HEK293 (cell line): ENCODE measurements at regions not wholly inside any gene's neighbourhood (a gene's known extent, or its start where the extent isn't known, plus 50 kb on each side); places are given as distances from the start of the nearest gene placed in this dataset.

ENCODE experiments used
- CTCF ChIA-PET: fragments of 350-600 bp; formaldehyde crosslinking; extraction: SDS; loops from one replicate; lab custom pipeline; 2021; ENCODE audit warnings: antibody characterized with exemption; lab: Yijun Ruan, JAX
- POLR2A ChIA-PET: fragments of 300-600 bp; formaldehyde crosslinking; extraction: SDS; loops from one replicate; lab custom pipeline; 2020; ENCODE audit warnings: antibody characterized with exemption, inconsistent platforms; lab: Yijun Ruan, JAX
- H3K27ac ChIP-seq: fragments of 200-500 bp; sonication (Bioruptor generic); 2 replicates; pipeline ENCODE4 v1.5.1; 2014; ENCODE audit warnings: low read depth, low read length, control low read depth, inconsistent platforms; ENCODE audit errors: extremely low read depth
- H3K36me3 ChIP-seq, 2 experiments: fragments of 200-500 bp in 1 of 2; sonication (Bioruptor generic) in 1 of 2; 1 replicate in 1 of 2; 2 replicates in 1 of 2; pipeline ENCODE4 v1.5.1; 2014 to 2017; ENCODE audit warnings: inconsistent platforms in 2 of 2, low read length in 2 of 2; ENCODE audit not compliant: control insufficient read depth in 2 of 2, insufficient read depth in 1 of 2
- H3K4me1 ChIP-seq: fragments of 200-500 bp; sonication (Bioruptor generic); 2 replicates; pipeline ENCODE4 v1.5.1; 2014; ENCODE audit warnings: mild to moderate bottlenecking, low read length, inconsistent platforms; ENCODE audit not compliant: control insufficient read depth, insufficient read depth
- H3K4me3 ChIP-seq: 2 replicates; pipeline ENCODE4 v1.5.1; 2011; ENCODE audit warnings: low read depth, mild to moderate bottlenecking, control low read depth, low read length, moderate library complexity
- H3K9me3 ChIP-seq: fragments of 200-500 bp; sonication (Bioruptor generic); 2 replicates; pipeline ENCODE4 v1.5.1; 2014; ENCODE audit warnings: low read depth, low read length, inconsistent platforms; ENCODE audit not compliant: control insufficient read depth, insufficient read depth
- BCL11B ChIP-seq: fragments of 450-650 bp; formaldehyde crosslinking; IDR thresholded peaks from 2 replicates; pipeline ENCODE4 v1.5.1; 2016; ENCODE audit warnings: low read depth, missing biosample characterization, missing genetic modification characterization
- FEZF1 ChIP-seq: fragments of 450-650 bp; formaldehyde crosslinking; IDR thresholded peaks from 2 replicates; pipeline ENCODE4 v1.5.1; 2016; ENCODE audit warnings: missing biosample characterization, missing genetic modification characterization
- GLIS1 ChIP-seq: fragments of 450-650 bp; formaldehyde crosslinking; IDR thresholded peaks from 2 replicates; pipeline ENCODE4 v1.5.1; 2016; ENCODE audit warnings: missing biosample characterization, missing genetic modification characterization
- TSHZ1 ChIP-seq: fragments of 450-650 bp; formaldehyde crosslinking; IDR thresholded peaks from 2 replicates; pipeline ENCODE4 v1.5.1; 2016; ENCODE audit warnings: missing biosample characterization, missing genetic modification characterization, borderline replicate concordance
- ZBTB17 ChIP-seq: fragments of 450-650 bp; formaldehyde crosslinking; IDR thresholded peaks from 2 replicates; pipeline ENCODE4 v1.5.1; 2016; ENCODE audit warnings: missing biosample characterization, missing genetic modification characterization
- ZBTB44 ChIP-seq: fragments of 450-650 bp; IDR thresholded peaks from 2 replicates; pipeline ENCODE4 v1.5.1; 2018; ENCODE audit warnings: missing biosample characterization, mild to moderate bottlenecking, missing genetic modification characterization
- ZFHX2 ChIP-seq: fragments of 450-650 bp; formaldehyde crosslinking; conservative IDR thresholded peaks from 2 replicates; pipeline ENCODE4 v1.5.1; 2016; ENCODE audit warnings: missing biosample characterization, missing genetic modification characterization
- ZFP37 ChIP-seq: fragments of 450-650 bp; formaldehyde crosslinking; IDR thresholded peaks from 2 replicates; pipeline ENCODE4 v1.5.1; 2016; ENCODE audit warnings: missing biosample characterization, missing genetic modification characterization
- ZNF112 ChIP-seq: fragments of 450-650 bp; formaldehyde crosslinking; IDR thresholded peaks from 2 replicates; pipeline ENCODE4 v1.5.0; 2017; ENCODE audit warnings: missing biosample characterization, missing genetic modification characterization
- ZNF16 ChIP-seq: fragments of 450-650 bp; formaldehyde crosslinking; IDR thresholded peaks from 2 replicates; pipeline ENCODE4 v1.5.1; 2016; ENCODE audit warnings: low read depth, missing biosample characterization, missing genetic modification characterization
- ZNF175 ChIP-seq: fragments of 450-650 bp; formaldehyde crosslinking; IDR thresholded peaks from 2 replicates; pipeline ENCODE4 v1.5.1; 2016; ENCODE audit warnings: missing biosample characterization, missing genetic modification characterization
- ZNF211 ChIP-seq: fragments of 450-650 bp; formaldehyde crosslinking; IDR thresholded peaks from 2 replicates; pipeline ENCODE4 v1.5.1; 2016; ENCODE audit warnings: low read depth, missing biosample characterization, missing genetic modification characterization
- ZNF214 ChIP-seq: fragments of 450-650 bp; formaldehyde crosslinking; IDR thresholded peaks from 2 replicates; pipeline ENCODE4 v1.5.1; 2017; ENCODE audit warnings: missing biosample characterization, mild to moderate bottlenecking, missing genetic modification characterization, borderline replicate concordance
- ZNF433 ChIP-seq: fragments of 450-650 bp; formaldehyde crosslinking; IDR thresholded peaks from 2 replicates; pipeline ENCODE4 v1.5.1; 2016; ENCODE audit warnings: missing biosample characterization, missing genetic modification characterization, low read depth
- ZNF514 ChIP-seq: fragments of 450-650 bp; formaldehyde crosslinking; IDR thresholded peaks from 2 replicates; pipeline ENCODE4 v1.5.1; 2016; ENCODE audit warnings: missing biosample characterization, missing genetic modification characterization
- ZNF521 ChIP-seq: fragments of 450-650 bp; formaldehyde crosslinking; IDR thresholded peaks from 2 replicates; pipeline ENCODE4 v1.5.1; 2017; ENCODE audit warnings: missing biosample characterization, mild to moderate bottlenecking, missing genetic modification characterization
- ZNF544 ChIP-seq: fragments of 450-650 bp; formaldehyde crosslinking; IDR thresholded peaks from 2 replicates; pipeline ENCODE4 v1.5.0; 2017; ENCODE audit warnings: missing biosample characterization, missing genetic modification characterization
- ZNF548 ChIP-seq: fragments of 450-650 bp; formaldehyde crosslinking; IDR thresholded peaks from 2 replicates; pipeline ENCODE4 v1.5.1; 2016; ENCODE audit warnings: missing biosample characterization, missing genetic modification characterization
- ZNF549 ChIP-seq: fragments of 450-650 bp; IDR thresholded peaks from 2 replicates; pipeline ENCODE4 v1.5.1; 2018; ENCODE audit warnings: missing biosample characterization, missing genetic modification characterization, mild to moderate bottlenecking, inconsistent platforms, moderate library complexity
- ZNF596 ChIP-seq: fragments of 450-650 bp; IDR thresholded peaks from 2 replicates; pipeline ENCODE4 v1.5.0; 2018; ENCODE audit warnings: missing biosample characterization, mild to moderate bottlenecking, missing genetic modification characterization, moderate library complexity
- ZNF610 ChIP-seq: fragments of 450-650 bp; formaldehyde crosslinking; IDR thresholded peaks from 2 replicates; pipeline ENCODE4 v1.5.1; 2016; ENCODE audit warnings: missing biosample characterization, missing genetic modification characterization, borderline replicate concordance
- ZNF639 ChIP-seq: fragments of 450-650 bp; formaldehyde crosslinking; IDR thresholded peaks from 2 replicates; pipeline ENCODE4 v1.5.1; 2016; ENCODE audit warnings: missing biosample characterization, missing genetic modification characterization
- ZNF707 ChIP-seq: fragments of 450-650 bp; formaldehyde crosslinking; IDR thresholded peaks from 2 replicates; pipeline ENCODE4 v1.5.1; 2016; ENCODE audit warnings: missing biosample characterization, missing genetic modification characterization
- ZNF785 ChIP-seq: fragments of 450-650 bp; formaldehyde crosslinking; IDR thresholded peaks from 2 replicates; pipeline ENCODE4 v1.5.1; 2016; ENCODE audit warnings: missing biosample characterization, missing genetic modification characterization
- TF ChIP-seq, protein P1 (sequence below): fragments of 450-650 bp; formaldehyde crosslinking; IDR thresholded peaks from 2 replicates; pipeline ENCODE4 v1.5.1; 2017; ENCODE audit warnings: missing biosample characterization, missing genetic modification characterization
- TF ChIP-seq, protein P2 (sequence below): fragments of 450-650 bp; formaldehyde crosslinking; optimal IDR thresholded peaks from 2 replicates; pipeline ENCODE3; 2016; ENCODE audit warnings: missing biosample characterization, mild to moderate bottlenecking, missing genetic modification characterization

DNA sequence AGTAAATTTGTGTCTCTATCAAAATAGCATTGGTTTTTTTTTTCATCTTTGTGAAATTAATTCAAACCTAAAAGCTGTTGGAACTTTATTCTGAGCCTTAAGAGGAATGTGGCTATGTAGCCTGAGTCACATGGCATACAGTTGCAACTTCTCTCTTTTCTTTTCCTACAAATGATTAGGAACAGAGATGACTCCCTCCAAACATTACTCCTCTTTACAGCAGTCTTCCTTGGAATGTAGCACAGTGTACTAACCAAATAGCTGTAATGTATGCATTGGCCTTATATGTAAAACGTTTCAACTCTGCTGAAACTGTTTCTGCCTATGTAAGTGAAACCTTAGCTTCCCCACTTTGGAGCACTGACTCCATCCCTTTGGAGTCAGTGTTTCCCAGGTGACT is 100.9 kb upstream of the MAP1B start (continued):
- TF ChIP-seq ZNF610 (tag by site-specific recombination) (no peak), FEZF1 (no peak), ZNF639 (tag by site-specific recombination) (no peak), ZNF548 (tag by site-specific recombination) (no peak), ZNF112 (no peak), ZNF544 (tag by site-specific recombination) (no peak), BCL11B (no peak)
- TF ChIP-seq, protein P1, sequence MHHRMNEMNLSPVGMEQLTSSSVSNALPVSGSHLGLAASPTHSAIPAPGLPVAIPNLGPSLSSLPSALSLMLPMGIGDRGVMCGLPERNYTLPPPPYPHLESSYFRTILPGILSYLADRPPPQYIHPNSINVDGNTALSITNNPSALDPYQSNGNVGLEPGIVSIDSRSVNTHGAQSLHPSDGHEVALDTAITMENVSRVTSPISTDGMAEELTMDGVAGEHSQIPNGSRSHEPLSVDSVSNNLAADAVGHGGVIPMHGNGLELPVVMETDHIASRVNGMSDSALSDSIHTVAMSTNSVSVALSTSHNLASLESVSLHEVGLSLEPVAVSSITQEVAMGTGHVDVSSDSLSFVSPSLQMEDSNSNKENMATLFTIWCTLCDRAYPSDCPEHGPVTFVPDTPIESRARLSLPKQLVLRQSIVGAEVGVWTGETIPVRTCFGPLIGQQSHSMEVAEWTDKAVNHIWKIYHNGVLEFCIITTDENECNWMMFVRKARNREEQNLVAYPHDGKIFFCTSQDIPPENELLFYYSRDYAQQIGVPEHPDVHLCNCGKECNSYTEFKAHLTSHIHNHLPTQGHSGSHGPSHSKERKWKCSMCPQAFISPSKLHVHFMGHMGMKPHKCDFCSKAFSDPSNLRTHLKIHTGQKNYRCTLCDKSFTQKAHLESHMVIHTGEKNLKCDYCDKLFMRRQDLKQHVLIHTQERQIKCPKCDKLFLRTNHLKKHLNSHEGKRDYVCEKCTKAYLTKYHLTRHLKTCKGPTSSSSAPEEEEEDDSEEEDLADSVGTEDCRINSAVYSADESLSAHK (tag by site-specific recombination), result no peak
- TF ChIP-seq, protein P2, sequence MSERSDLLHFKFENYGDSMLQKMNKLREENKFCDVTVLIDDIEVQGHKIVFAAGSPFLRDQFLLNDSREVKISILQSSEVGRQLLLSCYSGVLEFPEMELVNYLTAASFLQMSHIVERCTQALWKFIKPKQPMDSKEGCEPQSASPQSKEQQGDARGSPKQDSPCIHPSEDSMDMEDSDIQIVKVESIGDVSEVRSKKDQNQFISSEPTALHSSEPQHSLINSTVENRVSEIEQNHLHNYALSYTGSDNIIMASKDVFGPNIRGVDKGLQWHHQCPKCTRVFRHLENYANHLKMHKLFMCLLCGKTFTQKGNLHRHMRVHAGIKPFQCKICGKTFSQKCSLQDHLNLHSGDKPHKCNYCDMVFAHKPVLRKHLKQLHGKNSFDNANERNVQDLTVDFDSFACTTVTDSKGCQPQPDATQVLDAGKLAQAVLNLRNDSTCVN (tag by site-specific recombination), result no peak

DNA sequence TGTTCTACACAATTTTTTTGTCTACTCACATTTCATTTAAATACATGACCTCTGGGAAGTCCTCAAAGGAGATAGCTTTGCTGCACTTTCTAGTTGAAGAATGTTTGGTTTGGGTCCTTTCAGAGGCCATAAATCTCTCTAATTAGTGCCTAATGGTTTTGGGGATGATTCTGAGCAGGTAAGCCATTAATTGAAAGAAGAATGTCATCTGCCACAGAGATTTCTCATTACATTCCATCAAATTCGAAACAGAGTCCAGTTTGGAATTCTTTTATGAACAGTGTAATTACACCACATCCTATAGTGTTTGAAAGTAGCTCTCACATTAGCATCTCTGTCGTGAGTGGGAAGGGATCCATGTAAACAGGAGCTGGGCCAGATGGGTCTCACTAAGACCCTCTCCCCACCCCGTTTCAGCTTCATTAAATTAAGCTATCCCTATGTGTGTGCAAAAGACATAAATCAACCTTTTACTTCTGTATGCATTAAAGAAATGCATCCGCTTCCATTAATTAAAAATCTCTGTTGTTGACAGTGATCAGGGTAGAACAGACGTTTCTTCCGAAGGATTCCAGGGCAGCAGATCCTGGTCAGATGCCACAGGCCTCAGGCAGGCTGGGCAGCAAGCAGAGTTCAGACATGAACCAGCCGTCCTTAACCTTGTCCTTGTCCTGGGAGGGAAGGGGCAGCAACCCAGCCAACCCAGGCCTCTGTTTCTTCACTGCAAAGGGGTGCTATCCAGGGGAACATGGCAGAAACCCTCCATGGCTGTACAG is 99.8 kb upstream of the MAP1B start:
- ChIA-PET CTCF (interaction anchor here (1.8 kb wide), 1 partner anchor 11 kb away, joined by 6 read pairs; no protein-coding TSS in a partner anchor), POLR2A (no interaction called here)
- H3K4me1 ChIP-seq, result no peaks in the 10 kb centered on the region
- no peak overlapping the region for H3K27ac ChIP-seq
- TF ChIP-seq ZNF548 (tag by site-specific recombination) (no peak), ZNF707 (no peak), ZNF596 (tag by site-specific recombination) (no peak), ZFHX2 (tag by site-specific recombination) (no peak), ZNF214 (no peak), ZNF521 (tag by site-specific recombination) (no peak), TSHZ1 (tag by site-specific recombination) (no peak), ZNF175 (tag by site-specific recombination) (no peak), GLIS1 (no peak), ZBTB44 (tag by site-specific recombination) (no peak), ZFP37 (tag by site-specific recombination) (no peak), ZNF514 (tag by site-specific recombination) (no peak), ZNF785 (tag by site-specific recombination) (no peak), ZNF433 (no peak), ZNF549 (tag by site-specific recombination) (no peak), ZNF16 (tag by site-specific recombination) (no peak), ZBTB17 (tag by site-specific recombination) (no peak), ZNF211 (tag by site-specific recombination) (no peak)
- no peaks in the 10 kb centered on the region for H3K9me3 ChIP-seq
- no peaks in the 10 kb centered on the region for H3K36me3 ChIP-seq
- H3K4me3 ChIP-seq, result no peak overlapping the region
